DOHH2 (cell line): ENCODE measurements at regions not wholly inside any gene's neighbourhood (a gene's known extent, or its start where the extent isn't known, plus 50 kb on each side); places are given as distances from the start of the nearest gene placed in this dataset.

Source experiments
- CTCF ChIP-seq: fragments of 200-600 bp; sonication (generic); IDR thresholded peaks from one replicate; pipeline ENCODE4 v1.5.1; 2014; ENCODE audit warnings: antibody characterized with exemption, mild to moderate bottlenecking, low read depth, low read length; ENCODE audit not compliant: poor library complexity, severe bottlenecking
- EZH2phosphoT487 ChIP-seq: fragments of 200-600 bp; sonication (generic); IDR thresholded peaks from 2 replicates; pipeline ENCODE4 v1.6.1; 2017; ENCODE audit warnings: borderline replicate concordance, mild to moderate bottlenecking, antibody characterized with exemption, low read length, moderate library complexity, mixed read lengths

DNA sequence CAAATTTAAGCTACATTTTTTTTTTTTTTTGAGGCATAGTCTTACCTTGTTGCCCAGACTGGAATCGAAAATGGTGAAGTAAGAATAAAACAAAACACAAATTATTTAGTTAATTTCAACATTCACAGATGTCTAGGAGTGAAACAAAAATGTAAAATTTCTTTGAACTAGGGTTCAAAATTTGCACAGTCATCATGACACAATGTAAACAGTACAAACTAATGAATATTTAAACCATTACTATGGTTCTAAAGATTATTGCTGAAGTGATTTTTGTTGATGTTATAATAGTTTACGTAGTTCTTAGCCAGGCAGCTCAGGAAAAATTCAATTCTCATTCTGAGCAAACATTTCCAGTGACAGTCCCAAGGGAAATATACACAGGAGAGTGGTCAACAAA lies 633.1 kb downstream of the GRXCR1 start:
- TF ChIP-seq CTCF = no peak
- TF ChIP-seq EZH2phosphoT487 = no peak
